Bronchial epithelial cell (primary cell): ENCODE measurements at regions not wholly inside any gene's neighbourhood (a gene's known extent, or its start where the extent isn't known, plus 50 kb on each side); places are given as distances from the start of the nearest gene placed in this dataset.
A peak's percentile ranks its signal among the peaks of the same experiment; 100 is the strongest.

Experiments used
- DNase-seq: peaks from one replicate; pipeline ENCODE4 v3.0.0-alpha.2; 2010; ENCODE audit warnings: low read depth
- FAIRE-seq: peaks from 2 replicates; lab custom pipeline; 2011; peaks lifted over from hg19 to GRCh38; lab: Jason Lieb, UNC
- H3K27me3 ChIP-seq: 2 replicates; pipeline ENCODE4 v1.5.1; 2011; ENCODE audit warnings: low read length; ENCODE audit not compliant: control insufficient read depth, insufficient read depth
- H3K36me3 ChIP-seq: 2 replicates; pipeline ENCODE4 v1.5.1; 2011; ENCODE audit warnings: low read length; ENCODE audit not compliant: control insufficient read depth, insufficient read depth
- H3K4me3 ChIP-seq: 2 replicates; pipeline ENCODE4 v1.5.1; 2011; ENCODE audit warnings: mild to moderate bottlenecking, low read depth, low read length, control low read depth
- CTCF ChIP-seq: IDR thresholded peaks from 2 replicates; pipeline ENCODE4 v1.5.1; 2011; ENCODE audit warnings: mild to moderate bottlenecking, moderate library complexity, low read length, control low read depth, inconsistent platforms; ENCODE audit not compliant: insufficient read depth, severe bottlenecking

GRCh38 chr2:67727131-67727530 is 330.0 kb downstream of the ETAA1 start:
- no peak for DNase-seq
- no peak for FAIRE-seq
- Histone ChIP-seq H3K4me3 (no peak overlapping the region), H3K27me3 (no peaks in the 10 kb centered on the region), H3K36me3 (no peaks in the 10 kb centered on the region)
- no peak for TF ChIP-seq CTCF

GRCh38 chr2:67727623-67728022 is 330.5 kb downstream of the ETAA1 start:
- H3K27me3 ChIP-seq: no peaks in the 10 kb centered on the region
- no peaks in the 10 kb centered on the region for H3K36me3 ChIP-seq
- no peak overlapping the region for H3K4me3 ChIP-seq
- no peak for DNase-seq
- FAIRE-seq: no peak
- TF ChIP-seq CTCF: no peak

DNA sequence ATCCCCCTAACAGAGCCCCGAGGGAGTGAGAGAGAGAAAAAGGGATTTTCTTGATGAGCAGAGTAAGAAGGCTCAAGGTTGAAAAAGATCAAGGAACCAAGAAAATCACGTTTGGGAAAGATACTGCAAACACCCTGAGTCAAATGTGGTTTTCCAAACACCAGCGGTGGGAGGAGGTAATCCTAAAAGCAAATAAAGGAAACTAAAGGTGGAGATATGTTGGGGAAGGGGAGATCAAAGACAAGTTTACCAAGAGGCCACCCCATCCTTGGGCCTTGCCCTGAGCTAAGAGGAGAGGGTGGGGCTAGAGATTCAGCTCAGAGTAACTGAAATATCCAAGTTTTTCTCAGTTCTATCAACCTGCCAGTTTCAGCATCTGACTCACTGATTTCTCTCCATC is 332.3 kb downstream of the ETAA1 start:
- no peak for TF ChIP-seq CTCF
- FAIRE-seq (no peak), DNase-seq (no peak)
- Histone ChIP-seq H3K4me3 (no peak overlapping the region), H3K27me3 (no peaks in the 10 kb centered on the region), H3K36me3 (no peaks in the 10 kb centered on the region)

- FAIRE-seq (no peak), DNase-seq (peak; percentile 19)
- H3K4me3 ChIP-seq: no peak overlapping the region
- peak; percentile 68 for TF ChIP-seq CTCF
- no peaks in the 10 kb centered on the region for H3K27me3 ChIP-seq
- H3K36me3 ChIP-seq: no peaks in the 10 kb centered on the region
Measured at GRCh38 chr2:67733517-67733916, 329.3 kb downstream of the C1D start.

DNA sequence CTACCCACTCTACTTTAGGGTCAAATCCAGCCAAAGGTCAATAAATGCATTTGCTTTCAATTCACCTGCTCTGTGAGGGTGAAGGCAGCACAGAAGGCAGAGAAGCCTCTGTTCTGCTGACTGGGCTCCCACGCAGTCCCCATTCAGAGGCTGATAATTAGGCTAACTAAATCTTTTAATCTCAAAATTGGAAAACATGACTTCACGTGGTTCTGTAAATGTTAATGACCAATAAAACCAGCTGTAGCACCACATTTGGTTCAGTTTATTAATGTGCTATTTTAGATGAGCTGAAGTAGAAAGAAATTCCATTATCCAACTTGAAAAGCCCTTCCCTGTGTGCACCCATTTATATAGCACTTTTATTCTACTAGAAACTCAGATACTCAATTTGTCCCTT is 310.6 kb downstream of the C1D start:
- DNase-seq: no peak
- TF ChIP-seq CTCF: no peak
- Histone ChIP-seq H3K27me3 (no peaks in the 10 kb centered on the region), H3K36me3 (no peaks in the 10 kb centered on the region), H3K4me3 (no peak overlapping the region)
- FAIRE-seq: no peak

GRCh38 chr2:67752969-67753368 is 309.8 kb downstream of the C1D start:
- no peak for TF ChIP-seq CTCF
- H3K4me3 ChIP-seq: no peak overlapping the region
- DNase-seq (peak; percentile 60), FAIRE-seq (no peak)
- no peaks in the 10 kb centered on the region for H3K36me3 ChIP-seq
- no peaks in the 10 kb centered on the region for H3K27me3 ChIP-seq
